NCI-H1436 (cell line): ENCODE measurements at regions not wholly inside any gene's neighbourhood (a gene's known extent, or its start where the extent isn't known, plus 50 kb on each side); places are given as distances from the start of the nearest gene placed in this dataset.

Source experiments
- DNase-seq: peaks from one replicate; lab custom pipeline; 2025; lab: John Stamatoyannopoulos, UW

GRCh38 chr11:91756829-91757480 is 467.7 kb upstream of the FAT3 start:
- DNase-seq, result no peak

- no peak for DNase-seq
Observed at GRCh38 chr11:91755951-91756707, 468.5 kb upstream of the FAT3 start.

- DNase-seq, result no peak
Observed at GRCh38 chr11:91755526-91755925, 469.1 kb upstream of the FAT3 start.

GRCh38 chr11:91749251-91749650 is 475.4 kb upstream of the FAT3 start:
- DNase-seq, result no peak

DNA sequence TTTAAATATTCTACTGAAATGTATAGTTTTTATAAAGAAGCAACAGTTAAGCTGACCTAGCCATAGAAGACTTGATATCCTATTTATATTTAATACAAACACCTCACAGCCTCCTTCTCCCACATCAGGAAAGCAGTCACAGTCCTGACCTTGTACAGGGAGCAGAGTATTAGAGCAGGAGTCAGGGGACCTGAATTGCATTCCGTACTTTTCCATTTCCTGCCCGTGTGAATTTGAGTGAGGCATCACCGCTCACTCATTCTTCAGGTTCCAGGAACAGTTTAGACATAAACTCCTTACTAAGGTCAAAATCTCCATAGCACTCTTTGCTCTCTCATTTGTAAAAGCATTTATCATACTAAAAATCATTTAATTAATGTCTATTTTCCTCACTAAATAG is 482.5 kb upstream of the FAT3 start:
- no peak for DNase-seq

DNA sequence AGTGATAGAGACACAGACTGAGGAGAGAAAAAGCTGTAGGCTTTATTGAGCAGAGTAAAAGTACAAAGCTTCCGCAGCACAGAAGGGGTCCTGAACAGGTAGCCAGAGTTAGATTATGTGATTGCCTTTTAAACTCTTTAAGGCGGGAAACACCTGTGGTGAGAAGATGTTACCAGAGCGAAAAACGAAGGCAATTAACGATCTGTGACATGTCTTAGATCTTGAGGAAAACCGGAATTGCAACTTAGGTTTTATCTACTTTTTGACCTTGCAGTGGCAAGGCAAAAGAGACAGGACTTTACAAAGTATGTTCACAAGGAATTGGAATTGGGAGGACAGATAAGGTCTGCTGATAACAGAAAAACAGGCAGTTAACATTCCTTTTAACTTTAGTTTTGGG is 493.6 kb upstream of the FAT3 start:
- DNase-seq, result no peak

DNA sequence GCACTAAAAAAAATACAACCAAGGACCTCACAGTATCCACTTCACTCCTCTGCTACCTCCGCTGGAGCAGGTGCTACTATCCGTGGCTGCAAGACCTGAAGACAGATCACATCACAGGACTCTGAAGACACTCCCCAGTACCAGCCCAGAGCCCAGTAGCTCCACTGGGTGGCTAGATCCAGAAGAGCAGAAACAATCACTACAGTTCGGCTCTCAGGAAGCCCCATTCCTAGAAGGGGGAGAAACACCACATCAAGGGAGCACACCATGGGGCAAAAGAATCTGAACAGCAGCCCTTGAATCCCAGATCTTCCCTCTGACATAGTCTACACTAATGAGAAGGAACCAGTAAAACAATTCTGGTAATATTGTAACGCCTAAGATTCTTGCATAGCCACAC is 494.0 kb upstream of the FAT3 start:
- no peak for DNase-seq

- no peak for DNase-seq
Observed at GRCh38 chr11:91730057-91730456, 494.6 kb upstream of the FAT3 start.

GRCh38 chr11:91717169-91717568 is 507.4 kb upstream of the FAT3 start:
- DNase-seq, result no peak

DNA sequence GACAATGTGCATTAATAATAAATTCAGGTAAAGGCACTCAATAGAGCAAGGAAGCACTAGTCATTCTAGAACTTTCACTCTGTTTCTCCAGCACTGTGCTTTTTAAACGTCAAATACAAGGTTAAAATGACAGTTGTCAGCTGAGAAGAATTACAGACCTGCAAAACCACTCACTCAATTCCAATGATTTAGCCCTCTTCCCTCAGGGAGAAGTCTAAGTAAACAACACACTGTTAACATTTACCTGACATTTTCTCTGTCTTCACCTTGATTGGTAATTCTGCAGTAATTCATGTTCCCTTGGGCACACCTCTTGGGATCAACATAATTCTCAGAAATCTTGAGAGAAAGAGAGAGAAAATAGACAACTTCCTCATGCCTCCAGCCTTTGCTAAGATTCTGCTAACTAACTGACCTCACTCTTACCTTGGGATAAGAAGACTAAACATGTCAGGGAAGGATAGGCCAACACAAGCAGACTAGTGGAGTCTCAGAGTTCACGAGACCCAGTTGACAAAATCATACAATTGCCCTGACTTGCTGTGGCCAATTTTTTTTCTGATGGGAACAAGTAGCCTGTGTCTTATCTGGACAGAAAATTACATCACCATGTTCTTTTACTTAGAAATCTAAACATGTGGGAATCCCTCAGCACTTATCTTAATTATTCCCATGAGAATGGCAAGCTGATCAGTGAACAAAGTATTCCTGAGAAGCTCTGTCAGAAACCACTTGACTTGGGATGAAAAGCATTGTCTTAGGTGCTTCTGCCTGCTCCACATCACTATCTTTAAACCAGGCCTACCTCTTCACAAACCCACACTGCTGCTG is 516.8 kb upstream of the FAT3 start:
- no peak for DNase-seq

- no peak for DNase-seq
Observed at GRCh38 chr11:91703042-91703441, 521.6 kb upstream of the FAT3 start.

DNA sequence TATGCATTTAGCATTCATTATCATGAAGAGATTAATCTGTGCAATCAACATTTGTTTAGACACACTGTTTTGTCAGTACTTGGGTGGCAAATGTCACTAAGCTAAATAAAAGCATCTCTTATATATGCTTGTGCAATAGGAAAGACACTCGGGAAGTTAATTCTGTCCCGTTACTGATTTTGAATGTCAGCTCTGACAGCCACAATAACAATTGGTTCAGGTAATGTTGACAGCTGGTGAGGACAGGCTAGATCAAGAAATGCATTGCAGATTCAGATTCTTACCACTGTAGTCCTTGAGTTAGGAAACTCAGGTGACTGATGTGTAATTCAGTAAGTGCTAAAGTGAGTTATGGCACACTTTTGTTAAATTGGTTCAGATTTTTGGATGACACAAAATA is 523.8 kb upstream of the FAT3 start:
- no peak for DNase-seq

DNA sequence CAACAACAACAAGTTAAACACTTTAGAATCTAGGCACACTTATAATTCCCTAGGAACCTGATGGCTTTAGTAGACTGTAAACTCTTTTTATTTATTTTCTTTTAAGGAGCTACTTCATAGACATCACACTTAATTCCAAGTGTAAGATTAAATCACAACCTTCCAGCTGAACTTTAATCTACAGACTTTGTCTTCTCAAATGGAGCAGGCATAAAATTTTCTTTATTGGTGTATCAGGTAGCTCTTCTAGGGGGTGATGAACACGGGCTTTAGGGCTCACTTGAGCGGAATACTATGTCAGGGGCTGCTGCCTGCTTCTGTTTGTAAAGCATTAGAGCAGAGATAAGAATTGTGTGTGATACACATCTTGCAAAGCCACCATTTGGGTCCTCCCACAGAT is 525.8 kb upstream of the FAT3 start:
- no peak for DNase-seq

DNA sequence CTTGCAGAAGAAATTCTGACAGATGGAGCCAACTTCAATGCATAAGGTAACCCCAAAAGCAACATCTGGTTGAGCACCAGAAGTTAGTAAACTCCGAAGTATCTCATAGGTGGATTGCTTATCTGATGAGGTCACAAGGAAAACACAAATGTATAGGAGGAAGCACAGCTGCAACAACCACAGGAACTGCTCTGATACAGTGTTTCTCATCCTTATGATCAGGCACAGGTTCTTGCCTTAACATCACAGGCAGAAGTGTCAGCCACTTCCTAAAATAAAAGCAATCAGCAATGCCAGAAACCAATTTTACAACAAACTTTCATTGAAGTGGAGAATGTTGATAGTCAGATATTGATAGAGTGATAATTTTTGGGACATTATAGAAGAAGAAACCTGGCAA is 530.3 kb upstream of the FAT3 start:
- DNase-seq, result no peak

GRCh38 chr11:91691872-91692271 is 532.7 kb upstream of the FAT3 start:
- DNase-seq, result no peak

DNA sequence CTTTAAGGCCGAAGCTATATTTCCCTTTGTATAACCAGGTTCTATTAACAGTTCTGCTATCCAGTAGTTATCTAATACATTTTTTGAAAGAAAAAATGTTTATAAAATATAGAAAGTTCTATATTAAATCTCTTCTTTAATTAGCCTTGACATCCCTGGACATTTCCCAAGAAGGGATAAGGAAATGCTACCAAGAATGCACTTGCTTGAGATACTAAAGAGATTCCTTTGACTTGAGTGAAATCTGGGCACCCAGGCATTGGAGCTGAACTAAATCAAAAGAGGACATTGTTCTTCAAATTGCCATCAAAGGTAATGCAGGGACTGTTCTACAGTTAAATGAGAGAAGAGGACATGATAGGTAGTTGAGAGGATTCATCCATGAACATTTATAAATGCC is 535.9 kb upstream of the FAT3 start:
- no peak for DNase-seq

- peak; percentile 30 for DNase-seq
Observed at GRCh38 chr11:91686700-91687099, 537.9 kb upstream of the FAT3 start.

DNA sequence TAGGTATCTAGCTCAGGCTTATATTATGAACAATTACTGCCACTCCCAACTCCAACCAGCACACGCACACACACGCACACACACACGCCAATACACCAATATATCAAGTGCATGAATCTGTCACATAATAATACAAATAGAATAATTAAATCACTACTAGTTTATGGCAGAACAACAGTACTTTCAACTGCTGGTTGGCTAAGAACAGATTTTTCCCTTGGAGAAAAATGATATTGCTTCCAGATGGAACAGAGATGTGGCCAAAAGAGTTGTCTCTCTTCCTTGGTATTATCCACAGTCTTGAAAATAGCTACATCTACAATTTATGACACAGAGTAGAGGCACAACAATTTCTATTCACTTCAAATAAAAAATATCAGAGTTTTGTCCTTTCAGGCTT is 538.3 kb upstream of the FAT3 start:
- no peak for DNase-seq

DNA sequence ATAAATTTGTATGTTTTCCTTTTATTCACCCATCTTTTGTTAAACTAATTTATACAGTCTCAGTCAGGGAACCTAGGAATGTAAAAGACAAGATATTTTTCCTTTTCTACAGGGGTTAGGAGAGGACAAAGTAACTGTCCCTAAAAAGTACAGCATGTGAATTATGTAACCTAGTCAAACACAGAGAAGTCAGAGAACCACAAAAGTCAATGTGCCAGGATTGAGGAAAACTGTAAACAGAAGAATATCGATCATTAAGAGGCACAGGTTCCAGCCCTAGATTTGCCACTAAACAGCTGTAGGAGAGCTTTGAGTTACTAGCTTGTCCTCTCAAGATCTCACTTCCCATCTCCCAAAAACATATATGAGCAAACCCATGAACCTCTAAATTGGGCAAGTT is 550.9 kb upstream of the FAT3 start:
- no peak for DNase-seq

DNA sequence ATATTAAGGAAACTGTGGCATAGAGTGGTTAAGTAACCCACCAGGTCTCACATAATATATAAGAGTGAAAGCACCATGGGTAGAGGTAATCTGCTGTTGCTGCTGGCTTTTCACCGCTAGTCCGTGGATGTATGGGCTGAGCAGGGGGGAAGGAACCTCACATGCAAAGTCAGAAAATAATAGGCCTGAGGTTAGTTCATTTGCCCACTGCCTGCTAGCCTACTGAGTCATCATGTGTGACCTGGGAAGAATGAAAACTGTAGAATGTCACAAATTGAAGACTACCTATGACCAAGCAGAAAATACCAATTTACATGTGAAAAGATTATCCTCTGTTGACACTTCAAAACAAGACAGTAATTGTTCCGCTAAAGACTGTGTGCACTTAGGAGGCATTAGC is 560.1 kb upstream of the FAT3 start:
- DNase-seq, result no peak

GRCh38 chr11:91660036-91660435 is 564.6 kb upstream of the FAT3 start:
- DNase-seq, result no peak

DNA sequence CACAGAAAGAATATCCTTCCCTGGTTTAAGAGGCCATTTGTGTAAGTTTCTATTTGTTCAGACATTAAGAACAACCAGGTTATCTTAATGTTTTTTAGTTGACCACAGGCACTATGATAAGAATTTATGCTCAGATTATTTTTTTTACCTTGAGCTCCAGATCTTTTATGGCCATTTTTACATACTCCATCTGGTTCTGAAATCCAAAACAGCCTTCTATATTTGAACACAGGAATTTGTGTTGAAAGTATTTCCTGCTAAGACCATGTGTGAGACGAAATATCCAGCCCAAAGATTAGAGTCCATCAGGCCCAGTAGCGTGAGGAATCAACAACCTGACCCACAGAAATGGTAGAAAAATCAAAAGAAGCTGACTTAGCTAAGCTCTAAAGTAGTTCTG is 569.9 kb upstream of the FAT3 start:
- DNase-seq, result no peak
